Left lung (tissue), 4 donors: ENCODE measurements at regions not wholly inside any gene's neighbourhood (a gene's known extent, or its start where the extent isn't known, plus 50 kb on each side); places are given as distances from the start of the nearest gene placed in this dataset.

Experiments
- ATAC-seq: fragments of 200-7000 bp; cut with Tn5 transposase; one replicate; pipeline ENCODE4 v1.9.1; 2020; ENCODE audit warnings: moderate library complexity
- DNase-seq, 4 donors: peaks; one replicate each; pipeline ENCODE4 v3.0.0-alpha.2; 2013 to 2020
- H3K27ac ChIP-seq, 2 donors: fragments of 200-600 bp; sonication (generic) in 1 of 2; one replicate each; pipeline versions ENCODE4 v1.5.0 to v1.8.0; 2020 to 2021
- H3K27me3 ChIP-seq, 2 donors: fragments of 200-600 bp; sonication (generic) in 1 of 2; one replicate each; pipeline versions ENCODE4 v1.5.0 to v1.8.0; 2020 to 2021
- H3K36me3 ChIP-seq, 2 donors: fragments of 200-600 bp; sonication (generic) in 1 of 2; one replicate each; pipeline versions ENCODE4 v1.5.0 to v1.8.0; 2020 to 2021
- H3K4me1 ChIP-seq, 2 donors: fragments of 200-600 bp; one replicate each; pipeline ENCODE4 v1.8.0; 2021
- H3K4me3 ChIP-seq, 2 donors: fragments of 200-600 bp; sonication (generic) in 1 of 2; one replicate each; pipeline versions ENCODE4 v1.5.0 to v1.8.0; 2020 to 2021; ENCODE audit warnings: mild to moderate bottlenecking in 1 of 2
- H3K9me3 ChIP-seq, 2 donors: fragments of 200-600 bp; sonication (generic) in 1 of 2; one replicate each; pipeline versions ENCODE4 v1.5.0 to v1.8.0; 2020 to 2021
- CTCF ChIP-seq, 2 donors: fragments of 200-600 bp; sonication (generic) in 1 of 2; IDR thresholded peaks; one replicate each; pipeline versions ENCODE4 v1.5.0 to v1.8.0; 2021; ENCODE audit warnings: antibody characterized with exemption in 2 of 2
- intact Hi-C, 2 donors: fragments of 100-400 bp; cut with DNase I; formaldehyde crosslinking; loops; one replicate each; pipeline versions ENCODE4 v1.11.2 to v1.14.2; 2022
- donor health status: DM: no; HTN: yes; CAD: no.
- donor health status: DM: no; HTN: no; CAD: no.

DNA sequence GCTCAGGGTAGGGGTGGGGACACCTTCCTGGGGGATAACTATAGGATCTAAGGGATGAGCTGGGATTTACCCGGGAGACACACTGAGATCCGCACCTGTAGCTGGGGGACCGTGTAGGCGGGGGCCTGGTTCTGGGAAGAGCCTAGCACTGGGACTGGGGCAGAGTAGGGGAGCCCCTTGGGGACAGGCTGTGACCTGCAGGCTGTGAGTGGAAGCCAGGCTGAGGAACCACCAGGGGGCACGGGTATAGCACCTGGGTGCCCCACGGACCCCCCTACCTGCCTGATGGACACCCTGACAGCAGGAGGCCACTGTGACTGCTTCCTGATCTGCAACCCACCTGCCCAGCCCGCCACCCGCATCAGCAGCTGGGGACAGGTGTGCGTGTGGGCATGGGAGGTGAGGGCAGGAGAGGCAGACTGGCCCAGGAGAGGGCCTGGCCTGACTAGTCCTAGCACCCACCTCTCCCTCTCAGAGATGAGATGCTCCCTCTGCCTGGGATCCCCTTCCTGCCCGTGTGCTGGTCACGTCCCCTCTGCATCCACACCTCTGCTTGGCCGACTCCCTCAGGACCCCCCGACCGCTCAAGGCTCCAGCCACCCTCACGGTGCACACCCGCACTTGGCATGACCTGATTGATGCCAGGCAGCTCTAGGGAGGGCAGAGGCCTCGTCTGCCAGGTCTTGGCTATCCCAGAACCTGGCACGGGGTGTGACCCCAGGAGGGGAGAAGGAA lies 94.2 kb upstream of the NKX1-1 start:
- Histone ChIP-seq H3K4me1 (no peaks in the 10 kb centered on the region), H3K36me3 (no peaks in the 10 kb centered on the region), H3K4me3 (no peak overlapping the region), H3K27me3 (peaks cover 0 to 48% of the 10 kb centered on the region in 2 donors), H3K9me3 (no peaks in the 10 kb centered on the region), H3K27ac (no peak overlapping the region)
- intact Hi-C loops: no loop called here
- ATAC-seq: no peak
- DNase-seq: peak in 2 of 4 donors; percentile 18 to 65
- no peak for TF ChIP-seq CTCF (IDR thresholded peaks at IDR 0.05)

GRCh38 chr4:1499465-1499864 lies 93.2 kb upstream of the NKX1-1 start:
- H3K27ac ChIP-seq: no peak overlapping the region
- intact Hi-C loops: no loop called here
- no peak overlapping the region for H3K4me3 ChIP-seq
- H3K9me3 ChIP-seq: no peaks in the 10 kb centered on the region
- no peaks in the 10 kb centered on the region for H3K4me1 ChIP-seq
- DNase-seq (peak in 2 of 4 donors; percentile 19 to 63), ATAC-seq (no peak)
- TF ChIP-seq CTCF (IDR thresholded peaks at IDR 0.05): no peak
- H3K36me3 ChIP-seq: no peaks in the 10 kb centered on the region
- H3K27me3 ChIP-seq: peaks cover 0 to 56% of the 10 kb centered on the region in 2 donors

GRCh38 chr4:1497189-1497801 lies 91.1 kb upstream of the NKX1-1 start:
- peaks cover 0 to 56% of the 10 kb centered on the region in 2 donors for H3K27me3 ChIP-seq
- DNase-seq (peak in 1 of 4 donors; percentile 32), ATAC-seq (no peak)
- no peaks in the 10 kb centered on the region for H3K4me1 ChIP-seq
- H3K9me3 ChIP-seq: no peaks in the 10 kb centered on the region
- no peak for TF ChIP-seq CTCF (IDR thresholded peaks at IDR 0.05)
- H3K27ac ChIP-seq: no peak overlapping the region
- intact Hi-C loops: no loop called here
- H3K4me3 ChIP-seq: no peak overlapping the region
- H3K36me3 ChIP-seq: no peaks in the 10 kb centered on the region

- Histone ChIP-seq H3K4me1 (no peaks in the 10 kb centered on the region), H3K27me3 (peaks cover 0 to 56% of the 10 kb centered on the region in 2 donors), H3K36me3 (no peaks in the 10 kb centered on the region), H3K9me3 (no peaks in the 10 kb centered on the region), H3K4me3 (no peak overlapping the region), H3K27ac (no peak overlapping the region)
- TF ChIP-seq CTCF (IDR thresholded peaks at IDR 0.05): no peak
- intact Hi-C loops: no loop called here
- ATAC-seq: no peak
- DNase-seq: peak in 2 of 4 donors; percentile 22 to 65
These were observed 89.9 kb upstream of the NKX1-1 start for GRCh38 chr4:1496116-1496642.

- peaks cover 0 to 58% of the 10 kb centered on the region in 2 donors for H3K27me3 ChIP-seq
- no peak for TF ChIP-seq CTCF (IDR thresholded peaks at IDR 0.05)
These were observed 89.3 kb upstream of the NKX1-1 start for GRCh38 chr4:1495416-1496115.

More at GRCh38 chr4:1495416-1496115, 89.3 kb upstream of the NKX1-1 start:
- Histone ChIP-seq H3K27ac (no peak overlapping the region), H3K36me3 (no peaks in the 10 kb centered on the region), H3K9me3 (no peaks in the 10 kb centered on the region), H3K4me1 (no peaks in the 10 kb centered on the region), H3K4me3 (no peak overlapping the region)
- intact Hi-C loops: no loop called here
- DNase-seq: peak in 2 of 4 donors; percentile 26 to 70
- ATAC-seq: no peak
